Epithelial cell of proximal tubule (primary cell): ENCODE measurements at regions not wholly inside any gene's neighbourhood (a gene's known extent, or its start where the extent isn't known, plus 50 kb on each side); places are given as distances from the start of the nearest gene placed in this dataset.
"Not testable (repeated sequence)": the region's sequence is repeated elsewhere in the genome, so short reads cannot be mapped to it uniquely, and the experiment has no call there.

ENCODE experiments used
- DNase-seq: peaks from one replicate; pipeline ENCODE4 v3.0.0-alpha.2; 2011; ENCODE audit warnings: low read depth
- H3K4me3 ChIP-seq: 2 replicates; pipeline ENCODE4 v1.5.1; 2011; ENCODE audit warnings: low read depth, mild to moderate bottlenecking, low read length
- TF ChIP-seq, protein P1 (sequence below): conservative IDR thresholded peaks from 2 replicates; pipeline ENCODE4 v1.5.1; 2012; ENCODE audit warnings: low read depth, mild to moderate bottlenecking, low read length

DNA sequence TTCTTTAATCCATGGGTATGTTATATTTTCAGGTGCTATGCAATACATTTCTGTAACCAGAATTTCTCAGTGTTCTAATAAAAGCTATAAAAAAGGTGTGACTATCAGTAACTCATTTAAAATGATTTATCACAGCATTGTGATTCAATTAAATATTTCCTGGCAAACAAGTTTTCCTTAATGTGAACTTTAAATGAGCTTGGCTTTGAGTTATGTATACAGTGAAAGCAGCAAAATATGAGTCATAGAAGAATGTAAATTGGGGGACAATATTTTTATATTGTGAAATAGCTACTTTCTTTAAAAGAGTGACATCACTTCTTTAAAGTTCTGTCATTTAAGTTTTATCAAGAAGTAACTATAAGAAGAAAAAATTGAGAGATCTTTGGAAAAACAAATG, 484.9 kb upstream of the MAN1A1 start:
- TF ChIP-seq, protein P1, sequence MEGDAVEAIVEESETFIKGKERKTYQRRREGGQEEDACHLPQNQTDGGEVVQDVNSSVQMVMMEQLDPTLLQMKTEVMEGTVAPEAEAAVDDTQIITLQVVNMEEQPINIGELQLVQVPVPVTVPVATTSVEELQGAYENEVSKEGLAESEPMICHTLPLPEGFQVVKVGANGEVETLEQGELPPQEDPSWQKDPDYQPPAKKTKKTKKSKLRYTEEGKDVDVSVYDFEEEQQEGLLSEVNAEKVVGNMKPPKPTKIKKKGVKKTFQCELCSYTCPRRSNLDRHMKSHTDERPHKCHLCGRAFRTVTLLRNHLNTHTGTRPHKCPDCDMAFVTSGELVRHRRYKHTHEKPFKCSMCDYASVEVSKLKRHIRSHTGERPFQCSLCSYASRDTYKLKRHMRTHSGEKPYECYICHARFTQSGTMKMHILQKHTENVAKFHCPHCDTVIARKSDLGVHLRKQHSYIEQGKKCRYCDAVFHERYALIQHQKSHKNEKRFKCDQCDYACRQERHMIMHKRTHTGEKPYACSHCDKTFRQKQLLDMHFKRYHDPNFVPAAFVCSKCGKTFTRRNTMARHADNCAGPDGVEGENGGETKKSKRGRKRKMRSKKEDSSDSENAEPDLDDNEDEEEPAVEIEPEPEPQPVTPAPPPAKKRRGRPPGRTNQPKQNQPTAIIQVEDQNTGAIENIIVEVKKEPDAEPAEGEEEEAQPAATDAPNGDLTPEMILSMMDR, result no peak
- no peak for DNase-seq
- no peak overlapping the region for H3K4me3 ChIP-seq

DNA sequence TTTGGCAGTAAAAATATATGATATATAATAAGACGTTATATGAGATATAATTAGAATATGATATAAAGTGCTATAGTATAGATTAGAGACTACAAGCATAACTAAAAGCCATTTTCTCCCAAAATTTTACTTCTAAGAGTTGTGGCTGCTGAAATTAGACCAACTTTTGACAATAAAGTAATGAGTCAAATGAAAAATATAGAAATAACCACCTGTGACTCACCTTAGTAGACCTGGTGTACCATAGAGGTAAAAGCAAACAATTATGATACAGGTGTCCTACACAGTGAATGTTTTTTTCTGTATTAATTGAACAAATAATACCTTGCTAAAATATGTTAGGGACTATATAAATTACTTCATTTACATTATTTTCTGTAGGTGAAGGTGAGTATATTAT, 482.9 kb upstream of the MAN1A1 start:
- TF ChIP-seq, protein P1, result no peak
- H3K4me3 ChIP-seq, result no peak overlapping the region
- no peak for DNase-seq

DNA sequence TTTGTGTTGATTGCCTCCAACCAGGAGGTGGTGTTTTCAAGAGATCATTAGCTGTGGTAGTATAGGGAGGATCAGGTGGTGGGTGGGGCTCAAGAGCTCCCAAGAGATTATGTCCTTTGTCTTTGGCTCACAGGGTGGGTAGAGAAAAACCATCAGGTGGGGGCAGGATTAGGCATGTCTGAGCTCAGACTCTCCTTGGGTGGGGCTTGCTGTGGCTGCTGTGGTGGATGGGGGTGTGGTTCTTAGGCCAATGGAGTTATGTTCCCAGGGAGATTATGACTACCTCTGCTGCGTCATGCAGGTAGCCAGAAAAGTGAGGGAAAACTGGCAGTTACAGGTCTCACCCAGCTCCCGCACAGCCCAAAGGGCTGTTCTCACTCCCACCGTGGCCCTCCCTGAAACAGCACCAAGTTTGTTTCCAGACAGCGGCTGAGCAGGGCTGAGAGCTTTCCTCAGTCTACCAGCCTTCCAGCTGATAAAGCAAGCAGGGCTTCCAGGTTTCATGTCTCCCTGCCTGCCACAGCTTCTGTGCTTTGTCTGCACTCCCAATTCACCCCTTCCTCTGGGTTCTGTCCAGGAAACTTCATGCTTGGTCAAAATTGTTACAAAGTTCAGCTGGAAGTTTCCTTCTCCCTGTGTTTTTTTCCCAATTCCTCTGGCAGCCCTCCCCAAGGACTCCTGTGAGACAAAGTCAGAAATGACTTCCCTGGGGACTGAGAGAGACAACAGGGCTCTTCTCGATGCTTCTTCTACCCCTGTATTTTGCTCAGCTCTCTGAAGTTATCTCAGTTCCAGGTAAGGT, 481.1 kb upstream of the MAN1A1 start:
- TF ChIP-seq, protein P1, result no peak
- DNase-seq, result no peak
- H3K4me3 ChIP-seq, result no peak overlapping the region

DNA sequence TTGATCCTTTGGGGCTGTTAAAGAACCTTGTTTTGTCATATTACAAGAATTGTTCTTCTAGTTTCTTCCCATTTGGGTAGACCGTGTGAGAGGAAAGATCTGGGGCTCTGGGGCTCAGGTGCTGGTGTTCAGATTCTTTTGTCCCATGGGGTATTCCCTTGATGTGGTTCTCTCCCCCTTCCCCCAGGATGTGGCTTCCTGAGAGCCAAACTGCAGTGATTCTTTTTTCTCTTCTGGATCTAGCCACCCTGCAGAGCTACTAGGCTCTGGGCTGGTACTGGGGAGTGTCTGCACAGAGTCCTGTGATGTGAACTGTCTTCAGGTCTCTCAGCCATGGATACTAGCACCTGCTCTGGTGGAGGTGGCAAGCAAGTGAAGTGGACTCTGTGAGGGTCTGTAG, 480.5 kb upstream of the MAN1A1 start:
- DNase-seq, result no peak
- TF ChIP-seq, protein P1, result no peak
- H3K4me3 ChIP-seq, result no peak overlapping the region

DNA sequence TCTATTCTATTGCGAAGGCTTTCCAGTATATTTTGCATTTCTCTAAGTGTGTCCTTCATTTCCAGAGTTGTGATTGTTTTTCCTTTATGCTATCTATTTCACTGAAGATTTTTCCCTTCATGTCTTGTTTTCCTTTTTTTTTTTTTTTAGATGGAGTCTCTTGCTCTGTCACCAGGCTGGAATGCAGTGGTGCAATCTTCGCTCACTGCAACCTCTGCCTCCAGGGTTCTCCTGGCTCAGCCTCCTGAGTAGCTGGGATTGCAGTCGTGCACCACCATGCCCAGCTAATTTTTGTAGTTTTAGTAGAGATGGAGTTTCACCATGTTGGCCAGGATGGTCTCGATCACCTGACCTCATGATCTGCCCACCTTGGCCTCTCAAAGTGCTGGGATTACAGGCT, 479.9 kb upstream of the MAN1A1 start:
- H3K4me3 ChIP-seq, DNase-seq: not testable (repeated sequence)

DNA sequence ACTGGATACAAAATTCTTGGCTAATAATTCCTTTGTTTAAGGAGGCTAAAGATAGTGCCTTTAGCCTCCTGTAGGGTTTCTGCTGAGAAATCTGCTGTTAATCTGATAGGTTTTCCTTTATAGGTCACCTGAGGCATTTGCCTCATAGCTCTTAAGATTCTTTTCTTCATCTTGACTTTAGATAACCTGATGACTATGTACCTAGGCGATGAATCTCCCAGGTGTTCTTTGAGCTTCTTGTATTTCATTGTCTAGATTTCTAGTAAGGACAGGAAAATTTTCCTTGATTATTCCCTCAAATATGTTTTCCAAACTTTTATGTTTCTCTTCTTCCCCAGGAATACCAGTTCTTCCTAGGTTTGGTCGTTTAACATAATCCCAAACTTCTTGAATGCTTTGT, 479.4 kb upstream of the MAN1A1 start:
- DNase-seq, result no peak
- H3K4me3 ChIP-seq, result no peak overlapping the region
- TF ChIP-seq, protein P1, result no peak

DNA sequence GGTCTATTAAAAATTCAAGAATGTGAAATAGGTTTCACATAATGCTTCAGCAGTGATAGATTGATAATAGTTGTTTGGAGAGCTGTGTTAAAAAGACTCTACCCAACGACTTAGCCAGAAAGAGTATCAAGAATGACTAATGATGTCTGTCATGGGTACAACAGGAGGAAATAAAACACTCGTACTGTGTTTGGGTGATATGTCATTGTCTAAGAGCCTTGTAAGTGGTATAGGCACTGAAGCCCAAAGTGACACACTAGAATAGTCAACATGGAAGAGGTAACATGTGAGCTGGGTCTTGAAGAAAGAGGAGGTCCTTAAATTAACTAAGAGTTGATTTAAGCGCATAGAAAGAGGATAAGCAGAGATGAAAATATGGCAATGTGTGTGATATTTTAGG, 471.8 kb upstream of the MAN1A1 start:
- DNase-seq, result no peak
- TF ChIP-seq, protein P1, result no peak
- H3K4me3 ChIP-seq, result no peak overlapping the region

DNA sequence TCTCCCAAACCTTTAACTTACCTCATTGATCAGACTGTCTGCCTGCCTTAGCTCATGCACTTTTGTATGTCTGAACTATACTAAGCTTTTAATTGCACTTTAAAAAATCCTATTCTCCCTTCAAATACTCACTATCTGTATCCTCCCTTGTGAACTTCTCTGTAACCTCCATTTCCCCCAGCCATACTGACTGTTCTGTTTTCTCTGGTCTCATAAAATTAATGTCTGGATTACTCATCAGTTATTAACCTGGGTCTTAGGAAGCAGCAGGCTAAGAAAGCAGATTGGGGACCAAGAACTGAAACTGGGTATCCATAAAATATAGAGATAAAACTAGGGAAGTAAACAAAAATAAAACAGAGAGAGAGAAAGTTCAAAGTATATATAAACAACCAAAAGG, 469.3 kb upstream of the MAN1A1 start:
- TF ChIP-seq, protein P1, result no peak
- no peak for DNase-seq
- no peak overlapping the region for H3K4me3 ChIP-seq
